Gastroesophageal sphincter (tissue), 3 donors: ENCODE measurements at regions not wholly inside any gene's neighbourhood (a gene's known extent, or its start where the extent isn't known, plus 50 kb on each side); places are given as distances from the start of the nearest gene placed in this dataset.

ENCODE experiments used
- CTCF ChIP-seq, 4 experiments: fragments of 200-600 bp in 2 of 4; fragments of 450-650 bp in 2 of 4; sonication (generic) in 1 of 4; IDR thresholded peaks; one replicate each; pipeline ENCODE4 v1.5.1; 2017 to 2019; ENCODE audit warnings: antibody characterized with exemption in 4 of 4, mild to moderate bottlenecking in 2 of 4, moderate library complexity in 2 of 4
- EP300 ChIP-seq: sonication (generic); formaldehyde crosslinking; IDR thresholded peaks from one replicate; pipeline ENCODE4 v1.6.1; 2017; ENCODE audit warnings: antibody characterized with exemption, mild to moderate bottlenecking
- POLR2A ChIP-seq, 2 donors: fragments of 450-650 bp; IDR thresholded peaks; one replicate each; pipeline ENCODE4 v1.6.1; 2017; ENCODE audit warnings: antibody characterized with exemption in 2 of 2, mild to moderate bottlenecking in 2 of 2, moderate library complexity in 1 of 2
- POLR2AphosphoS5 ChIP-seq: sonication (generic); formaldehyde crosslinking; IDR thresholded peaks from one replicate; pipeline ENCODE4 v1.6.1; 2017; ENCODE audit warnings: antibody characterized with exemption

DNA sequence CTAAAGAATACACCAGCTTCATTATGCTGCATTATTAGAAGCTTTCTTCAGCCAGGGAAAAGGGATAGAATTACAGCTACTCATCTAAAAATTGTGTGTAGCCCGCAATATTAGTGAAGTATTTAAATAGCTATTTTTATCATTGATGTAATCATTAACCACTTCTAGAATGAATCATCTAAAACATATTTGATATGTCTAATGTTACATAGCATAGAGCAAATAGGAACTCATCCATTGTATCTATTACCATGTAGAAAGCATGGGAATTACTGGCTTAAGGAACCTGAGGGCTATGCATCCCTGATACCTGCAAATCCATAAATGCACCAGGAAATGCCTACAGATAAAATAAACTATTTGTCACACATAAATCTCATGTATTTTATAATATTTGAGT lies 54.5 kb upstream of the VGLL3 start:
- no peak for TF ChIP-seq EP300
- no peak for TF ChIP-seq CTCF (IDR thresholded peaks at IDR 0.05)
- TF ChIP-seq POLR2A (IDR thresholded peaks at IDR 0.05): no peak
- no peak for TF ChIP-seq POLR2AphosphoS5
